ENCODE measurements at regions not wholly inside any gene's neighbourhood (a gene's known extent, or its start where the extent isn't known, plus 50 kb on each side); places are given as distances from the start of the nearest gene placed in this dataset.
"Not testable (repeated sequence)": the region's sequence is repeated elsewhere in the genome, so short reads cannot be mapped to it uniquely, and the experiment has no call there.

GRCh38 chr3:118678663-118679062 lies 356.0 kb downstream of the IGSF11 start:
- H3K4me3 ChIP-seq (ENCODE audit: extremely low read depth in 1 of 4, insufficient read depth in 2 of 4, low read depth in 3 of 4, low read length in 4 of 4); H3K4me2 ChIP-seq (ENCODE audit: insufficient read depth in 1 of 2, low read depth in 2 of 2, low read length in 2 of 2); H2BK20ac ChIP-seq (ENCODE audit: low read length); H4K5ac ChIP-seq (ENCODE audit: insufficient read length, low read depth, low read length); POLR2A ChIA-PET (ENCODE audit: partially characterized antibody); H2BK12ac ChIP-seq (ENCODE audit: low read depth, low read length); H3K9me3 ChIP-seq (ENCODE audit: insufficient read depth in 2 of 2, low read depth in 1 of 2, low read length in 1 of 2); H4K8ac ChIP-seq (ENCODE audit: extremely low read depth, insufficient read depth, low read length); H3K23ac ChIP-seq (ENCODE audit: insufficient read length); H3K4ac ChIP-seq (replicated peaks; ENCODE audit: insufficient read length, low read depth, low read length); H2BK5ac ChIP-seq (ENCODE audit: low read depth, low read length); CTCF ChIA-PET (ENCODE audit: partially characterized antibody); H3K14ac ChIP-seq (ENCODE audit: insufficient read length); H3K56ac ChIP-seq (replicated peaks; ENCODE audit: insufficient read length, low read depth, low read length); H3K23me2 ChIP-seq (ENCODE audit: low read depth, low read length); H2BK120ac ChIP-seq (replicated peaks; ENCODE audit: low read depth, low read length); H4K91ac ChIP-seq (replicated peaks; ENCODE audit: insufficient read length, low read length); H3K27ac ChIP-seq (ENCODE audit: low read depth, low read length); H3K36me3 ChIP-seq (ENCODE audit: control insufficient read depth in 2 of 4, insufficient read depth in 4 of 4, low read length in 3 of 4); H3K79me2 ChIP-seq (ENCODE audit: control insufficient read depth in 1 of 2, insufficient read depth in 2 of 2, low read length in 2 of 2); H2AFZ ChIP-seq (ENCODE audit: low read length); H3K27me3 ChIP-seq (replicated peaks in 1 of 4; ENCODE audit: control insufficient read depth in 3 of 4, extremely low read depth in 1 of 4, insufficient read depth in 3 of 4, low read length in 3 of 4); DNase-seq (ENCODE audit: low read depth in 1 of 2, low spot score in 2 of 2); H3K9ac ChIP-seq (replicated peaks in 1 of 4; ENCODE audit: extremely low read depth in 1 of 4, low read depth in 3 of 4, low read length in 3 of 4); H4K20me1 ChIP-seq (replicated peaks in 1 of 2; ENCODE audit: control insufficient read depth in 1 of 2, insufficient read depth in 2 of 2, low read length in 2 of 2); H2AK5ac ChIP-seq (ENCODE audit: low read depth, low read length); H3K79me1 ChIP-seq (ENCODE audit: low read depth, low read length); H2BK15ac ChIP-seq (ENCODE audit: low read length); H3K18ac ChIP-seq (ENCODE audit: extremely low read depth, low read length); H3K4me1 ChIP-seq (replicated peaks in 1 of 4; ENCODE audit: control insufficient read depth in 3 of 4, insufficient read depth in 4 of 4, low read length in 3 of 4); FAIRE-seq: not testable (repeated sequence)
